B cell (primary cell): ENCODE measurements at regions not wholly inside any gene's neighbourhood (a gene's known extent, or its start where the extent isn't known, plus 50 kb on each side); places are given as distances from the start of the nearest gene placed in this dataset.

Experiments
- ATAC-seq: fragments of 200-7000 bp; cut with Tn5 transposase; one replicate; pipeline ENCODE4 v1.10.0; 2021; ENCODE audit warnings: low read depth, mild to moderate bottlenecking, moderate number of reproducible peaks, moderate library complexity
- CTCF ChIA-PET: fragments of 350-600 bp; sonication (Branson Sonifier 250); formaldehyde crosslinking; loops from one replicate; lab custom pipeline; 2021; ENCODE audit warnings: antibody characterized with exemption, inconsistent platforms; lab: Charles Lee
- POLR2A ChIA-PET: fragments of 350-600 bp; sonication (Branson Sonifier 250); formaldehyde crosslinking; loops from one replicate; lab custom pipeline; 2021; ENCODE audit warnings: antibody characterized with exemption; lab: Charles Lee
- DNase-seq: peaks from one replicate; pipeline ENCODE4 v3.0.0; 2013
- H2AFZ ChIP-seq: 2 replicates; pipeline ENCODE4 v1.6.1; 2012; ENCODE audit warnings: mild to moderate bottlenecking, low read depth, low read length; ENCODE audit not compliant: insufficient read depth, poor library complexity, severe bottlenecking
- H3K27ac ChIP-seq, 2 donors: 1 replicate in 1 of 2; 2 replicates in 1 of 2; pipeline ENCODE4 v1.5.1; 2012 to 2013; ENCODE audit warnings: low read length in 2 of 2, mild to moderate bottlenecking in 2 of 2, moderate library complexity in 1 of 2
- H3K27me3 ChIP-seq, 4 experiments: fragments of 200-600 bp in 1 of 4; sonication (generic) in 1 of 4; replicated peaks in 1 of 4; 1 replicate in 2 of 4; 2 replicates in 2 of 4; pipeline versions ENCODE4 v1.6.1 to v1.7.0; 2013 to 2016; ENCODE audit warnings: low read length in 3 of 4, mild to moderate bottlenecking in 2 of 4, mixed read lengths in 1 of 4, moderate library complexity in 1 of 4; ENCODE audit not compliant: insufficient read depth in 4 of 4, control insufficient read depth in 3 of 4; ENCODE audit errors: control extremely low read depth in 1 of 4
- H3K36me3 ChIP-seq, 2 experiments: replicated peaks in 1 of 2; 1 replicate in 1 of 2; 2 replicates in 1 of 2; pipeline versions ENCODE4 v1.6.1 to v1.7.1; 2013; ENCODE audit warnings: low read length in 1 of 2; ENCODE audit not compliant: insufficient read depth in 2 of 2, control insufficient read depth in 1 of 2; ENCODE audit errors: control extremely low read depth in 1 of 2, extremely low read depth in 1 of 2
- H3K4me1 ChIP-seq, 2 donors: fragments of 200-600 bp in 1 of 2; sonication (generic) in 1 of 2; 1 replicate in 1 of 2; 2 replicates in 1 of 2; pipeline versions ENCODE4 v1.5.1 to v1.6.1; 2013 to 2017; ENCODE audit warnings: low read length in 2 of 2; ENCODE audit not compliant: control insufficient read depth in 2 of 2, insufficient read depth in 2 of 2
- H3K4me2 ChIP-seq: replicated peaks from 2 replicates; pipeline ENCODE3; 2012; ENCODE audit warnings: mild to moderate bottlenecking, low read depth, low read length; ENCODE audit not compliant: poor library complexity, severe bottlenecking
- H3K4me3 ChIP-seq, 5 experiments: fragments of 200-600 bp in 1 of 5; sonication (generic) in 1 of 5; 1 replicate in 3 of 5; 2 replicates in 2 of 5; pipeline versions ENCODE4 v1.5.1 to v1.7.0; 2011 to 2016; ENCODE audit warnings: low read length in 4 of 5, mild to moderate bottlenecking in 4 of 5, low read depth in 2 of 5, control low read depth in 1 of 5, moderate library complexity in 1 of 5; ENCODE audit not compliant: insufficient read depth in 1 of 5; ENCODE audit errors: control extremely low read depth in 1 of 5, extremely low read depth in 1 of 5
- H3K79me2 ChIP-seq: fragments of 200-600 bp; sonication (generic); one replicate; pipeline ENCODE4 v1.6.0; 2016; ENCODE audit warnings: low read length; ENCODE audit not compliant: control insufficient read depth, insufficient read depth
- H3K9ac ChIP-seq: fragments of 200-600 bp; sonication (generic); 2 replicates; pipeline ENCODE4 v1.6.1; 2017; ENCODE audit warnings: mild to moderate bottlenecking, low read length, moderate library complexity
- H3K9me3 ChIP-seq, 3 donors: one replicate each; pipeline versions ENCODE4 v1.6.1 to v1.7.1; 2013; ENCODE audit warnings: low read length in 2 of 3; ENCODE audit not compliant: control insufficient read depth in 2 of 3, insufficient read depth in 1 of 3; ENCODE audit errors: control extremely low read depth in 1 of 3
- H4K20me1 ChIP-seq: 2 replicates; pipeline ENCODE4 v1.6.0; 2012; ENCODE audit warnings: mild to moderate bottlenecking, low read length; ENCODE audit not compliant: insufficient read depth, control insufficient read depth, poor library complexity, severe bottlenecking
- H3K27ac Mint-ChIP-seq: one replicate; pipeline ENCODE4 v1.8.0; 2021; ENCODE audit warnings: mixed read lengths
- H3K27me3 Mint-ChIP-seq: one replicate; pipeline ENCODE4 v1.8.0; 2021; ENCODE audit warnings: mixed read lengths
- H3K4me1 Mint-ChIP-seq: one replicate; pipeline ENCODE4 v1.8.0; 2021; ENCODE audit warnings: mixed read lengths
- H3K4me3 Mint-ChIP-seq: one replicate; pipeline ENCODE4 v1.8.0; 2021; ENCODE audit warnings: mixed read lengths
- H3K9me3 Mint-ChIP-seq: one replicate; pipeline ENCODE4 v1.8.0; 2022; ENCODE audit warnings: mixed read lengths; ENCODE audit not compliant: insufficient read depth
- CTCF ChIP-seq: fragments of 200-600 bp; IDR thresholded peaks from one replicate; pipeline ENCODE4 v1.8.0; 2022; ENCODE audit warnings: antibody characterized with exemption, mild to moderate bottlenecking
- WGBS: methylation state at CpG from one replicate; pipeline ENCODE4 v1.1.5; 2013; ENCODE audit warnings: missing lambda C conversion rate; ENCODE audit not compliant: insufficient coverage; 5-methylcytosine and 5-hydroxymethylcytosine counted together
- intact Hi-C: fragments of 100-400 bp; cut with micrococcal nuclease; formaldehyde crosslinking; loops from one replicate; pipeline ENCODE4 v1.10.0; 2022

DNA sequence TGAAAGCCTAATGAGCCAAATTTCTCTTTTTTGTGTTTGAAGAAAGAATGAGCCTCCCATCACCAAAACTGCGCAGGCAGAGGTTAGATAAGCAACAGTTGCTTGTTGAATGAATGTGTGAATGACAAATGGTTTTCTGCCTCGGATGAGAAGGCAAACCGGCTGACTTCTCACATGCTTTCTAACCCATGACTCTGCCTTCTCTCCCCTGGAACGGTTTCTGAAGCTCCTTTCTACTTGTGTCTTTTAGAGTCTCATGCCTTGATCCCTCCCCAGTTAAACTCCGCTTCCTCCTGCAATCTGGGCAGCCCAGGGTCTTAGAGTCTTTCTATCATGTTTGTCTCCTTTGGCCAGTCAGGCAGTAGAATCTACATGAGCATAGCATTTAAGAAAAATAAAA lies 342.1 kb upstream of the NCAM1 start:
- no peaks in the 10 kb centered on the region for H3K9me3 ChIP-seq
- peaks cover 0 to 4% (median 0%) of the 10 kb centered on the region in 4 experiments for H3K27me3 ChIP-seq
- no peak overlapping the region for H3K4me2 ChIP-seq
- ChIA-PET POLR2A (no interaction called here), CTCF (no interaction called here)
- DNase-seq (no peak), ATAC-seq (no peak)
- Mint-ChIP-seq H3K27ac (no peak overlapping the region), H3K27me3 (peaks cover 10% of the 10 kb centered on the region), H3K9me3 (no peaks in the 10 kb centered on the region), H3K4me3 (no peak overlapping the region), H3K4me1 (no peaks in the 10 kb centered on the region)
- H3K36me3 ChIP-seq = no peaks in the 10 kb centered on the region
- no peaks in the 10 kb centered on the region for H3K79me2 ChIP-seq
- TF ChIP-seq CTCF = no peak
- no peak overlapping the region for H2AFZ ChIP-seq
- 94% methylated on average over 2 of the region's 5 CpGs for WGBS
- H3K4me1 ChIP-seq = no peaks in the 10 kb centered on the region
- no peaks in the 10 kb centered on the region for H4K20me1 ChIP-seq
- H3K4me3 ChIP-seq = no peak overlapping the region
- intact Hi-C loops = no loop called here
- no peak overlapping the region for H3K27ac ChIP-seq
- no peak overlapping the region for H3K9ac ChIP-seq

GRCh38 chr11:112620621-112621394 lies 340.4 kb upstream of the NCAM1 start:
- no peak overlapping the region for H3K27ac ChIP-seq
- H3K4me3 Mint-ChIP-seq = no peak overlapping the region
- TF ChIP-seq CTCF = no peak
- peaks cover 10% of the 10 kb centered on the region for H3K27me3 Mint-ChIP-seq
- no peaks in the 10 kb centered on the region for H3K9me3 Mint-ChIP-seq
- intact Hi-C loops = no loop called here
- 64% methylated on average over 3 of the region's 7 CpGs for WGBS
- CTCF ChIA-PET = no interaction called here
- H2AFZ ChIP-seq = no peak overlapping the region
- H3K4me1 Mint-ChIP-seq = no peaks in the 10 kb centered on the region
- H3K27ac Mint-ChIP-seq = no peak overlapping the region
- no peaks in the 10 kb centered on the region for H3K27me3 ChIP-seq
- H3K9ac ChIP-seq = no peak overlapping the region
- no peak for DNase-seq
- H3K4me1 ChIP-seq = no peaks in the 10 kb centered on the region
- no peaks in the 10 kb centered on the region for H4K20me1 ChIP-seq
- ATAC-seq = no peak
- no peaks in the 10 kb centered on the region for H3K79me2 ChIP-seq
- H3K36me3 ChIP-seq = no peaks in the 10 kb centered on the region
- no peak overlapping the region for H3K4me2 ChIP-seq
- no peaks in the 10 kb centered on the region for H3K9me3 ChIP-seq
- POLR2A ChIA-PET = no interaction called here
- no peak overlapping the region for H3K4me3 ChIP-seq
